Left ventricle myocardium superior (tissue), 1 donor: ENCODE measurements at regions not wholly inside any gene's neighbourhood (a gene's known extent, or its start where the extent isn't known, plus 50 kb on each side); places are given as distances from the start of the nearest gene placed in this dataset.
A peak's percentile ranks its signal among the peaks of the same experiment; 100 is the strongest.

ENCODE experiments used
- ATAC-seq: fragments of 200-7000 bp; cut with Tn5 transposase; one replicate; pipeline ENCODE4 v1.9.1; 2020; ENCODE audit warnings: mild to moderate bottlenecking, moderate library complexity
- DNase-seq: peaks from one replicate; pipeline ENCODE4 v3.0.0-alpha.2; 2020
- intact Hi-C: fragments of 100-400 bp; cut with micrococcal nuclease; formaldehyde crosslinking; loops from one replicate; pipeline ENCODE4 v1.11.0; 2022
- donor health status: DM: no; HTN: yes; CAD: no; lungs with severe emphysema.

DNA sequence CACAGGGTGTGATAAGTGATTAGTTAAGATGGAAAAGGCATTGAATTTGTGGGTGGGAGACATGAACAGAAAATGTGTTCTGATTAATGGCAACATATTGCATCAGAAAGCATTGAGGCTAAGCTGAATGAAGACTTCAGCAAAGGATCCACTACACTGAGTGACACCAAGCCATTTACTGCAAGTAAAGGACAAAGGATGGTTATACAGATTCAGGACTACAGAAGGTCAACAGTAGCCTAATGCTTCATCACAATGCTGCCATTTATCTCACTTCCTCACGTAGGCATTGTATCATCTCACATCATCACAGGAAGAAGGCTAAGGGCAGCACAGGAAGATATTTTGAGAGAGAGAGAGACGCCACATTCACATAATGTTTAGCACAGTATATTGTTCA is 398.2 kb downstream of the COL12A1 start:
- ATAC-seq (no peak), DNase-seq (no peak)
- intact Hi-C loops: no loop called here

DNA sequence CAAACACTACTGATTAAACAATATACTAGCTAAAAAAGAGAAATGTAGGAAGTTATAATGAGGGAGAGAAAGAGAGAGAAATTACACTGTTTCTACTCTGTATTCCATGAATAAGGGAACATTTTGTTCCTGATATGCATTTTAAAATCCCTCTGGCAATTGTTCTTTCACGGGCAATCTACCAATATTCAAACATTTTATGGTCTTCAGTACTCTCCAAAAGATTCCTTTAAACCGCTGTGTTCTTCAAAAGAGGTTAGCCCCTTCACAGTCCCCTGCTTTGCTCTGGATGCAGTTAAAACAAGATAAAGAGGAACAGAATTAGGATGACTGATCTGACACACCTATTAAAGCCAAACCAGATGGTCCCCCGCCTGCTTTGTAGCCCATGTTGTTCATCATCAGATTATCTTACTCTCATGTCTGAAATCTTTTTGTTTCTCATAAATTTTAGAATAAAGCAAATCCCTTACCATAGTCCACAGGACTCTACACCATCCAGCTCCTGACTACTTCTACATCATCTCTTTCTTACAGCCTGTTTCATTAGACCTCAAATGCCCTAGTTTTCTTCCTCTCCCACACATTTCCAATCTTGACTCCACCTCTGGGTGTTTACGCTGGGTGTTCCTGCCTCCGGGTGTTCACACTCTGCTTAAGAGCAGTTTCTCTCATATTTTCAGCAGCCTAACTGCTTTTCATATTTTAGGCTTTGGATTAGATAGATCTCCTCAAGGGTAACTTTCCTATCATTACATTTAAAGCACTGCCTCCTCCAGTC is 399.7 kb downstream of the COL12A1 start:
- ATAC-seq: peak; percentile 93
- intact Hi-C loops: no loop called here

DNA sequence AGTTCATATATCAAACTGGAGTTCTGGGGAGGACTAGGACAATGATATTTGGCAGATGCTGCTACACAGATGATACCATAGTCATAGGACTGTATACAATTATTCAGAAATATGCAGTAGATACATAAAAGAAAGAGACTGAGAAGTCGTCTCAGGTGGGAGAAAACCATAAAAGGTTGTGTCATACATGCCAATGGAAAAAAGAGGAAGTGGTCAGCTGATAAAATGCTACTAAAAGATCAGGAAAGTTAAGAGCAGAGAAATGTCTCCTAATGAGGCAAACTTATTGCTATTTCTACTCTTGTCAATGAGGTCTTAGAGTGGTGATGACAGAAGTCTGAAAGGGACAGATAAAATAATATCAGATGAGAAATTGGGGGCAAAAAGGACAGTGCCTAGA is 407.6 kb downstream of the COL12A1 start:
- ATAC-seq (no peak), DNase-seq (no peak)
- intact Hi-C loops: no loop called here

More for the DNA sequence above, 399.7 kb downstream of the COL12A1 start:
- no peak for DNase-seq

DNA sequence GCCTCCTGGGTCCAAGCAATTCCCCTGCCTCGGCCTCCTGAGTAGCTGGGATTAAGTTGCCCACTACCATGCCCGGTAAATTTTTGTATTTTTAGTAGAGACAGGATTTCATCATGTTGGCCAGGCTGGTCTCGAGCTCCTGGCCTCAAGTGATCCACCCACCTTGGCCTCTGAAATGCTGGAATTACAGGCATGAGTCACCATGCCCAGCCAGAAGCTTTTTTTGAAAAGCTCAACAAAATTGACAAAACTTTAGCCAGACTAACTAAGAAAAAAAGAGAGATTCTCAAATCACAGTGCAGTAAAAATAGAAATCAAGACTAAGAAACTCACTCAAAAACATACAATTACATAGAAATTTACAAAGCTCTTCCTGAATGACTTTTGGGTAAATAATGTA is 420.6 kb downstream of the COL12A1 start:
- ATAC-seq (no peak), DNase-seq (no peak)
- intact Hi-C loops: no loop called here

DNA sequence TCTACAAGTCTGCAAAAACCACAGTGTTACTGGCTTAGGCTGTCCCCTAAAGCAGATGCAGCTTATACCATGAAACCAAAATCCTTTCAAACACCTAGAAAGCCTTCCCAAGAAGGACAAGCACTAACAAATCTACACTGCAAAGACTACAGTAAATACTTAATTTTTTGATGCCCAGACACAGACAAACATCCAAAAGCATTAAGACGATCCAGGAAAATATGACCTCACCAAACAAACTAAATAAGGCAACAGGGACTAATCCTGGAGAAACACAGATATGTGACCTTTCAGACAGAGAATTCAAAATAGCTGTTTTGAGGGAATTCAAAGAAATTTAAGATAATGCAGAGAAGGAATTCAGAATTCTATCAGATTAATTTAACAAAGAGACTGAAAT is 423.5 kb downstream of the COL12A1 start:
- intact Hi-C loops: no loop called here
- ATAC-seq (no peak), DNase-seq (no peak)

DNA sequence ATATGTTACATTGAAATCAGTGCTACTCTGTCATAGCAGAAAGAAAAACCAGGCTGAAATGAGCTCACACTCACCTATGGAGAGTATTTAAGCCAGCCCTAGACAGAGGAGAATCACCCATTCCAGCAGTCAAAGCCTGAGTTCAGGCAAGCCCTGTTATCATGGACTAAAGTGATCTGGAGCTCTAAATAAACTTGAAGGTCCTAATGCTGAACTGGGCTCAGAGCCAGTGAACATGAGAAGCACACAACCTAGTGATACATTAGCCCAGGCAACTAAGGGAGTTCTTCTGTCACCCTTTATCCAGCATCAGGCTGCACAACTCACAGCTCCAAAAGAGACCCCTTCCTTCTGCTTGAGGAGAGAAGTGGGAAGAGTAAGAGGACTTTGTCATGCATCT is 425.0 kb downstream of the COL12A1 start:
- ATAC-seq (no peak), DNase-seq (no peak)
- intact Hi-C loops: no loop called here

DNA sequence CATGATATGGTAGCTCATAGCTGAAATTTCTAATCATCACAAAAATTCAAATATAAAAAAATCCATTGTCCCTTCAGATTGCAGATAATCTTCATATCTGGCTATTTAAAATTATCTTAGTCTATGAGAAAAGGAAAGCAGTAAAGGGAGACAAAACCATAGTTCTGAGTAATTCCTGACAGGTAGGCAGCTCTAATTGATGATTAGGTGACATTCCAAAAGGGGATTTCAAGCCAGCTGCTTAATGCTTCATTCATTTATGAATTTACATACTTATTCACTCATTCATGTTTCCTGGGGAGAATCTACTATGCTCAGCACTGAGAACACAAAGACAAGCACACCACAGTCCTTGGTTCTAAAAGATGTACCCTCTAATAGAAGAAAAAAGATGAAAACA is 437.1 kb downstream of the COL12A1 start:
- intact Hi-C loops: no loop called here
- no peak for ATAC-seq
- DNase-seq: no peak

DNA sequence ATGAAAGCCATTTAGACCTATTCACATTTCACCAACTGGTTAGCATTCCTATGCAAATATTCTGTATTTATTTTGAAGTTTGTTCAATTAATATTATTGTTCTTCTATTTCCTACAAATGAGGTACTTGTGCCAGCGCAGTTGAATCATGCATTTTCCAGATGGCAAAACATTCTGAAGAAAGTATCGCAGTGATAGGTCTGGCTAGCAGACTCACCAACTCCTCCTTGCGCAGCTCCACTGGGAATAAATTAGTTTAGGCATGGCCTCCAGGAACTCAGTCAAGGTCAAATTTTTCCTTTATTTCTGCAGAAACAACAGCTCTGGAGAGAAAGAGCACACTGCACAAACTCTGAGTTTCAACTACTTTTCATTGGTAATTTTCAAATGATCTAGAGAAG is 437.7 kb downstream of the COL12A1 start:
- ATAC-seq (no peak), DNase-seq (no peak)
- intact Hi-C loops: no loop called here

DNA sequence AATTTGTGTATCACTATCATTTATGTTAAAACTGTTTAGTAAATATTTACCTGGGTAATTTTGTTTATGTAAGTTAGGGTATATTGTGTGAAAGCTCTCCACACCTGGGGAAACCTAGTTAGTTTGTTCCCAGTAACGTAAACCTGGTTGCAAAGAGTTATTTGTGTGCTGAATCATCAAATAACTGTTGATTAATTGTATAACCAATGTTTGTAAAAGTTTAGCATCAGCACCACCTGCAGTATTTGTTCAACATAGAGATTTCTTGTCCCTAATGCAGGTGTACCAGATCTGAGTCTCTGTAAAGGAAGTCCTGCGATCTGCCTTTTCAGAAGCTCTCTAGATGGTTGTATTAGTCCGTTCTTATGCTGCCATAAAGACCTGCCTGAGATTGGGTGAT is 440.4 kb downstream of the COL12A1 start:
- ATAC-seq (no peak), DNase-seq (no peak)
- intact Hi-C loops: no loop called here

DNA sequence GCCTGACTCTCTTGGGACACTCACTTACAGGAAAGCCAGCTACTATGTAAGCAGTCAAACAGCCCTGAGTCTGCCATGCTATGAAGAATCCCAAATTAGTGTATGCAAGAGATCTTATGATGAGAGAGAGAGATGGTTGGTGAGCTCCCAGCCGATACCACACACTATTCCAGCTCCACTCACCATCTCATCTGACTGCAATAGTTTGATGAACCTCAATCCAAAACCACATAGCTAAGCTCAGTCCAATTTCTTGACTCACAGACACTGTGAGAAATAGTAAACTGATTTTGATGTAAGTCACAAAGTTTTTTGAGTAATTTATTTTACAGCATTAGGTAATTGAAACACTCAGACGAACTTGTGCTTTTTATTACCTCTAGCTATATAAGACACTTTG is 441.4 kb downstream of the COL12A1 start:
- intact Hi-C loops: no loop called here
- ATAC-seq (no peak), DNase-seq (no peak)

DNA sequence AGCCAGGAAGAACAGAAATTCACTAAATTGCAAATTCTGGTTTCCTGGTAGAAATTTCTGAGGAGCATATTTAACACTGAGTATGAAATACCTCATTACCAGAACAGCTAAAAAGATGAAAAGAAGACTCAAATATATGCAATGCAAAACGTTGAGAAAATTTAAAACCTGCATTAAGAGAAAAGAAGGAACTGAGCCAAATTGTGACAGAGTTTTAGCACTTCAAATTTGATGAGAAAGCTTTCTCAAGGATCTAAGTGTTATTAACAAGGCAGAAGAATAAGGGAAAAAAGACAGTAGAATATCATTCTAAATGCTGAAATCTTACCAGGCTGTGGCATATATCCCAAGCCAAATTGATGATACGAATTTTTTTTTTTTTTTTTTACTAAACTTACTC is 443.0 kb downstream of the COL12A1 start:
- intact Hi-C loops: no loop called here
- ATAC-seq (no peak), DNase-seq (no peak)

DNA sequence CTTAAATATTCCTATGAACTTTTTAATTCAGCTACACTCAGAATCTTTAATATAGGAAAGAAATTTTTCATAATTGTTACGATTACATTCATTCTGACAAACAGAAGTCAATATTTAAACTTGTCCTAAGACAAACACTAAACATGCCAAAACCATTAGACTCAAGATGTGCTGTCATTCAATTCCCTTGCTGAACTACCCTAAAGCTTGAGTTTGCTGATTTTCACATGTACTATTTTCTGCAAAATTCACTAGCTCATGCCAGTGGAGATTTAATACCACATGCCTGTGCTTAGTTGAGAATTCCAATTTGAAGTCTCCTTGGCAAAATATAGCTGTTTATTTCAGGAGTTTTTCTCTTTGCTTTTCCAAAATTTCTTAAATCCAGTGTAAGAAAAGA is 448.0 kb downstream of the COL12A1 start:
- ATAC-seq: no peak
- intact Hi-C loops: no loop called here
- no peak for DNase-seq

DNA sequence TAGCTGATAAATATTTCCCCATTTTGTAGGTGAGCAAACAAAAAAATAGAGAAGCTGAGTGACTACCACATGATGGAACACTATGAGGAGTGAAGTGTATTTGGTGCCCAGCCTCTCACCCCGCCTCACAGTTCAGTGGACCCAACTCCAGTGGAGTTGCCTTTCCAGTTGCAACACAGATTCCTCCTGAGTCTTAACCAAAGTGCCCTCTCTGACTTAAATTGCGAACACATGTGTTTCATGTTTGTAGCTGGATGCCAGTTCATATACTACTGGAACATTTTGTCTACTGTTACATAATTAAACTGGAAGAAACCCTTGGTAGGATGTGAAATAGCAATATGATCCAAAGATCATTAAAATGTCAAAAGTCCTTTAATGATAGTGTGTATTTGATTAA is 448.9 kb downstream of the COL12A1 start:
- DNase-seq (no peak), ATAC-seq (no peak)
- intact Hi-C loops: no loop called here

DNA sequence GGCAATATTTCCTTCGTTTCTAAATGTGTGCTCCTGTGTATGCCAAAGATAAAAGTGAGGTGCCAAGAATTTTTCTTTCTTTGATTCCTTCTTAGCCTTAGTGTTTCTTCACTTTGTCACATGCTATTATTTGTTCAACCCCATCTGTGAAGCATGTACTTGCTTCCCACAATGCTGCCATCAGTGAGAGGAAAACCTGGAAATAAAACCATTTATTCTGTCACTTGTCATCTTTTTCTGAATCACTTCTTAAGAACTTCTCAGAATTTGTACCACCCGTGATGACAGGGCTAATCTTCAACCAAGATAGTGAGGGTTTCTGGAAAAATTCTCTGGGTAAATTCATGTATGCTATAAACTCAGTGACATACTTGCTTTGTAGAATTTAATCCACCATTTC is 450.1 kb downstream of the COL12A1 start:
- DNase-seq: no peak
- intact Hi-C loops: no loop called here
- ATAC-seq: no peak

DNA sequence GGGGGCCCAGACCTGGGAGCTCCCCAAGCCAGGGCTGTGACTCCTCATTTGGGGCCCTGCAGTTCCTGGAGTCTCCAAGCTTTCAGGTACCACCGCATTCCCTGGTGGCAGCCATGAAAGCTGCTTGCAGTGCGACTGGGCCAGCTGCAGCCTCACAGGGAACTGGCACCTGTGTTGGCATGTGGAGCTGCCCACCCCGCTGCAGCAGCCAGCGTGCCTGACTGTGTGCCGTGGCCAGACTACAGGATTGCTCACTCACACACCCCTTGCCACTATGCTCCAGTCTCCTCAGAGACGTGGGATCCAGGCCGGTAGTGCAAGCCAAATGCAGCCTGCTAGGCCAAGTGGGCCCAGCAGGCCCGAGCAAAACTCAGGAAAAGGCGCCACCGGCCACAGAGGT is 450.7 kb downstream of the COL12A1 start:
- intact Hi-C loops: no loop called here
- ATAC-seq (no peak), DNase-seq (no peak)

DNA sequence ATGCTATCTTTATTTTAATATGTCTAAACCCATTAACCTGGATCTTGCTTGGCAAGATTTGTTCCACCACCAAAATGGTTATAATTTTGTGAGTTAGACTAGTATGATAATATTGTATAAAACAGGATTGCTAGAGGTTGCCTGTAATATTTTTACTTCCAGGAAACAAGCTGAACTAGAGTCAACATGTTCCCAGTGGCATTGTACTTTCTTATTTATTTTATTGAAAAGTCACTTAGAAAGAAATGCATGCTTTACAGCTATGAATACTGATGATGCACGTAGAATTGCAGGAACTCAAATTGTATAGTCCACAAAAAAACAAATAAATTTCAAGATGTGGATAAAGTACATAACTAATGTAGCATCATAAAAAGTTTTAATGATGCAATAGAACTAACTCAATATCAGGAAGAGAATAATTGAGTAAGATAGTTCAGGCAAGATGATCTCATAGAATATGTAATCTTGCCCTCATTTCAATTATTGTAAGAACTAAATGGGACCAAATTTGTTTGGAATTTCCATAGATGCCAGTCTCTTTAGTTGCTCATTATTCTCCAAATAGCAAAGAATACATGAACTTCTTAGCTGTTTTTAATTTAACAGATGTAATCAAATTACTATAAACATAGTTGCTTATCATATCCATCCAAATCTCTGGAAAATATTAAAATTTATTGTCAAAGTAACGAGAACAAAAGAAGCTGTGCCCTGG is 451.8 kb downstream of the COL12A1 start:
- no peak for ATAC-seq
- intact Hi-C loops: no loop called here

DNA sequence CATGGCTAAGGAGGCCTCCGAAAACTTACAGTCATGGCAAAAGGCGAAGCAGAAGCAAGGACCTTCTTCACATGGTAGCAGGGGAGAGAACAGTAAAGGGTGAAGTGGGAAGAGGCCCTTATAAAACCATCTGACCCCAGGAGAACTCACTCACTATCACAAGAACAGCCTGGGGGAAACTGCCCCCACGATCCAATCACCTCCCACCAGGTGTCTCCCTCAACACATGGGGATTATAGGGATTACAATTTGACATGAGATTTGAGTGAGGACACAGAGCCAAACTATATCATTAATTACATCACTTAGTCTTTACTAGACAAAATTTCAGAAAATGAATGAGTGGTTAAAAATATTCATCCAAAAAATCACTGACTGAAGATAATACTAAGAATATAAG is 453.6 kb downstream of the COL12A1 start:
- DNase-seq (no peak), ATAC-seq (no peak)
- intact Hi-C loops: no loop called here

More for the DNA sequence above, 451.8 kb downstream of the COL12A1 start:
- DNase-seq: no peak

DNA sequence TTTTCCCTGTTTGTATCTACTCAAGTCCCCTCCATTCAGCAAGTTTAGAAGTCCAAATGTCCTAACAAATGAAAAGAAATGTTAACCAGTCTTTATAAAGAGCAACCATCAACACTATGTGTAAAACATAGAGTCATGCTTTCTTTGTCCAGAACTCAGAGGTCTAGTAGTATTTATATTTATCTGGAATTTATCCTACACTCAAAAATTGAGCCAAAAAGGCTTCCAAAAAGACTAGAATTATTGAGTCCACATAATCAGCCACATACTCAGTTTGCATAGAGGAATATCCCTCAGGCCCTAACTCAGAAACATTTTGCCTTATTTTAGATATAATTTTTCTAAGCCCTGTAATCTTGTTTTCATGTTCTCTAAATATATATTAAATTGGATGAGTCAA is 455.0 kb downstream of the COL12A1 start:
- intact Hi-C loops: no loop called here
- ATAC-seq: no peak
- no peak for DNase-seq

DNA sequence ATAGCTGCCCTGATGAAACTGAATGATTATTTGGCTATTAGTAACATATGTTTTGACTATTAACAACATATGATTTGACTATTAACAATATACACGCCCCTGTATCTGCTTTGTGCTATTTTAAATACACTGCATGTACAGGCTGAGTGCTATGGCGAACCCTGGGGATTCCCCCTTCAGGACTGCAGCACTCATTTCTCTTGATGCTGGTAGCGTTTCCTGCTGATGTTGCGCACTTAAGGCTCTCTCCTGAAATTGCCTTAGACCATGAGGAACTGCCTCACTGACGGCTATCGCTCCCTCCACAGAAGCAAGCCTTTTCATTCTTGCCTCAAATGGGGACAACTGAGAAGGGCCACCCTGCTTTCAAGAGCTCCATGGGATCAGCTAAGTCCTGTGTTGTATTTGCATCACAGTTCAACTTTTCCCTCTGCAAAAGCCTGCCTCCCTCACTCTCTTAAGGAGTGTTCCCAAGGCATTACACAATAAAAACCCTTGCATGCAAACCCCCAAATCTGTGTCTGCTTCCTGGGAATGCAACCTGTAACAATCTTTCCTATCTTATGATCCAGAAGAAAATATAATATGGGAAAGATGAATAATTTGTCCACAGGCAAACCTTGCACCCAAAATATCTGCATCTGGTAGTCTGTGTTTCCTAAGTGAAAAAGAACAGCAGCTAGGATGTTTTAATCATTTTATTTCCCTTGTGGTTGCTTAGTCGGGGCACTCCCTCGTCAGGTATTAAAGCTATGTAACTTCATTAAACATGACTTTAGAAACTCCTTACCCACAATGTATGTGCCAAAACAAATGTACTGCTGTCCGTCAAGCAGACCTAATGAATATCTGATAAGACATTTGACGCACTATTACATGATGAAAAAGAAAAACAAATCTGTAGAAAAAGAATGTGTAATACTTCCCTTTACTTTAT is 456.4 kb downstream of the COL12A1 start:
- intact Hi-C loops: no loop called here
- no peak for DNase-seq
- ATAC-seq: peak; percentile 20

DNA sequence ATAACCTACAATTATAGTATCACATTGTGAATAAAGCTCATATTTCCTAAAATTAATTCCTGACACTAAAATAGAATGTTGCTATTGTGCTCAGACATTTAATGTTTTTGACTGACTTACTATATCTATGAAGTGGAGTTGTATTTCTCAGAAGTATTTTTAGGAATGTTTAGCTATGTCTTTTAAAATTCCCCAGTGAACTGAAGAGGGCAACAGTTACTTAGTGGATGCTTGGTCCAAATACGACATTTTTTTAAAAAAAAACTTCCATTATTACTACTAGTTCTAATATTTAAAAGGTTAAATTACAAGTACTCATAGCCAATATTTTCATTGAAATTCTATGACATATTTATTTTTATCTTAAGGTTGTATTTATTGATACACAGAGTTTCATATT is 460.2 kb downstream of the COL12A1 start:
- intact Hi-C loops: no loop called here
- DNase-seq: no peak
- no peak for ATAC-seq
